Activated naive CD4-positive, alpha-beta T cell treated with anti-CD3 and anti-CD28 coated beads, Interleukin-2, amount 50 U/mL, for 72 hours (primary cell): ENCODE measurements at regions not wholly inside any gene's neighbourhood (a gene's known extent, or its start where the extent isn't known, plus 50 kb on each side); places are given as distances from the start of the nearest gene placed in this dataset.
A peak's percentile ranks its signal among the peaks of the same experiment; 100 is the strongest.
"Not testable (repeated sequence)": the region's sequence is repeated elsewhere in the genome, so short reads cannot be mapped to it uniquely, and the experiment has no call there.

ENCODE experiments used
- ATAC-seq, 2 donors: fragments of 150-1000 bp; cut with Tn5 transposase; 2 replicates each; pipeline ENCODE4 v1.10.0; 2021; ENCODE audit warnings: mild to moderate bottlenecking in 2 of 2, moderate library complexity in 2 of 2
- DNase-seq, 2 donors: peaks; one replicate each; pipeline ENCODE4 v3.0.0; 2021 to 2022; ENCODE audit warnings: low spot score in 2 of 2
- H3K27ac Mint-ChIP-seq, 2 donors: one replicate each; pipeline ENCODE4 v1.8.0; 2022; ENCODE audit warnings: mild to moderate bottlenecking in 2 of 2, mixed read lengths in 2 of 2
- H3K36me3 Mint-ChIP-seq, 2 donors: one replicate each; pipeline ENCODE4 v1.8.0; 2022; ENCODE audit warnings: mixed read lengths in 2 of 2
- H3K9me3 Mint-ChIP-seq, 2 donors: one replicate each; pipeline ENCODE4 v1.8.0; 2022; ENCODE audit warnings: mixed read lengths in 2 of 2

GRCh38 chr11:126133901-126134300 lies 71.2 kb upstream of the CDON start:
- DNase-seq: no peak
- Mint-ChIP-seq H3K27ac (no peak overlapping the region), H3K36me3 (no peaks in the 10 kb centered on the region), H3K9me3 (no peaks in the 10 kb centered on the region)
- ATAC-seq: no peak

- peak overlapping the region in 1 of 2 donors; percentile 2 for H3K27ac Mint-ChIP-seq
- no peak for DNase-seq
- no peaks in the 10 kb centered on the region for H3K36me3 Mint-ChIP-seq
- H3K9me3 Mint-ChIP-seq: no peaks in the 10 kb centered on the region
- ATAC-seq: no peak
Measured at GRCh38 chr11:126132319-126132718, 69.7 kb upstream of the CDON start.

- DNase-seq, H3K36me3 Mint-ChIP-seq, ATAC-seq, H3K27ac Mint-ChIP-seq, H3K9me3 Mint-ChIP-seq: not testable (repeated sequence)
Measured at GRCh38 chr11:126130781-126131180, 68.1 kb upstream of the CDON start.

DNA sequence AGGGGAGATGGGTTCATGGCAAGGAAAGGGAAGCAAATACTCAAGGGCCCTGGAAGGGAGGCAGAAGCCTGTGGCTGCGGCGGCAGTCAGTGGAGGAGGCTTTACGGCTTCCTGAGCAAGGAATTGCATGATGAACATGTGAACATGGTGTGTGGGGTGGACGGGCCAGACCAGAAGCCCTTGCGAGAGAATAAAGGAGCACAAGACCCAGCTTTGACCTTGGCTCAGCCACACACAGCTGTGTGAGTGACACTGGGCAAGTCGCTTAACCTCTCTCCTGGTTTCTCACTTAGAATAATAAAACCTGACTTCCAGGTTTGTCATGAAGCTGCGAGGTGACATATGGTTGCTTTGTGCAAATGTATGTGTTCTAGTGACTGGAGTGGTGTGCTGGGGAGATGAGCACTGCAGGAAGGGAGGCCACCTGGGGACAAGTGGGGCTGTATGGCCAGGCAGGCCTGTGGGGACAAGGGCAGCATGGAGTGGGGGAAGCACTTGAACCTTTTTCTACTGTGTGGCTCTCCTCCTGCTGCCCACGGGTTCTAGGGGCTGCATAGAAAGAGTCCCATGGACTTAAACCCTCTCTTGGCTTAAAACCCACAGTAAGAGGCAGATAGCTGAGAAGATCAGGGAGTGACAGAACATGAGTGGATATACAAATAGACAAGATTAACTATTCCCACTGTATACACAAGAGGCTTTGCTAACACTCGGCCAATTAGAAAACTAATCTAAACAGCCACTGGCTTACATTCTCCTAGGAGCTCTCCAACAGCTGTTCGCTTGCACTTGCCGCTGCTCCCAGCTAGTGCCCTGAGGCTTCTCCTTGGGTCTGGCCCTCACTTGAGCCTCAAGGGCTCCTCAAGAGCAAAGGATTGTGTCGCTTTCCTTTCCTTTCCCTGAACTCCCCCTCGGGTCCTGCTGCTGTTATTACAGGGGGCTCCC lies 67.3 kb upstream of the CDON start:
- DNase-seq: no peak
- H3K36me3 Mint-ChIP-seq: no peaks in the 10 kb centered on the region
- no peak overlapping the region for H3K27ac Mint-ChIP-seq
- no peak for ATAC-seq
- no peaks in the 10 kb centered on the region for H3K9me3 Mint-ChIP-seq

DNA sequence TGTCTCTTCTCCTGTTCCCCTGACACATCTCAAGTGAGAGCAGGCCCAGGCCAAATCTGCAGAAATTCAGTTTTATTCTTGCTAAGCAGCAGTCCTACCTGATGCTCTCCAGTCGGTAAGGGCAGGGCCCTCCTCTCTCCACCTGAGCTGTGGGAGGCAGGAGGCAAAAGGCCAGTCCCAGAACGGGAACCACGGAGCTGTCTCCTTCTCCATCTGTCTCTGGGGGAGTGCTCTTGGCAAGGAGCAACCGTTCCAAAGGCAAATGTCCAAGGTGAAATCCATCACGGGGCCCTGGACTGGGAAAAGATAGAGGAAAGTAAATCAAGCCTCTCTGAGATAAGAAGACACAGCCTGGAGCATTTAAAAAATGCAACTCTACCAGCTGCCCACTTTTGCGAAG lies 65.2 kb upstream of the CDON start:
- no peaks in the 10 kb centered on the region for H3K36me3 Mint-ChIP-seq
- ATAC-seq (no peak), DNase-seq (no peak)
- H3K27ac Mint-ChIP-seq: no peak overlapping the region
- no peaks in the 10 kb centered on the region for H3K9me3 Mint-ChIP-seq

GRCh38 chr11:126127284-126127845 lies 64.7 kb upstream of the CDON start:
- Mint-ChIP-seq H3K36me3 (no peaks in the 10 kb centered on the region), H3K27ac (no peak overlapping the region), H3K9me3 (no peaks in the 10 kb centered on the region)
- no peak for DNase-seq
- ATAC-seq: no peak

DNA sequence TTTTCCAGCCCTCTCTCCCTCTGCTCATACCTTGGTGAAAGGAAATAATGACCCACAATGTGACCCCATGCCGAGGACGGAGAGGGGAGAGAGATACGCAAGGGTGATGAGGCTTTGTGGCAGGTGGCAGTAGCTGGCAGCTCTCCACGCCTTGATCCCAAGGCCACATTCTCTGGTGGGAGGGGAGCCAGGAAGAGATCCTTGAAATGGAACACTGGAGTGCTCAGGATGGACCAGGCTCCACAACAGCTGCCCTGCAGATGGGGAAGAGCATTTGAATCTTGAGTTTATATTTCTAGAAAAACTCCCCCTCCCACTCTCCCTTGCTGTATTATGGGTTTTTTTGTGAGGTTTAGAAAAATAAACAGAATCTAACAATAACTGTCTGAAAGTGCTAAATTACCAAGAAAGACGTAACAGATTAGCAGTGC lies 61.6 kb upstream of the CDON start:
- H3K27ac Mint-ChIP-seq: no peak overlapping the region
- DNase-seq: no peak
- H3K36me3 Mint-ChIP-seq: no peaks in the 10 kb centered on the region
- ATAC-seq: no peak
- no peaks in the 10 kb centered on the region for H3K9me3 Mint-ChIP-seq

- H3K27ac Mint-ChIP-seq: peak overlapping the region in 1 of 2 donors; percentile 0
- no peak for ATAC-seq
- no peaks in the 10 kb centered on the region for H3K9me3 Mint-ChIP-seq
- DNase-seq: no peak
- no peaks in the 10 kb centered on the region for H3K36me3 Mint-ChIP-seq
Measured at GRCh38 chr11:126123686-126124085, 61.0 kb upstream of the CDON start.

- no peaks in the 10 kb centered on the region for H3K9me3 Mint-ChIP-seq
- ATAC-seq: no peak
- H3K36me3 Mint-ChIP-seq: no peaks in the 10 kb centered on the region
- no peak for DNase-seq
- H3K27ac Mint-ChIP-seq: peak overlapping the region in 1 of 2 donors; percentile 0
Measured at GRCh38 chr11:126122863-126123262, 60.2 kb upstream of the CDON start.

- H3K27ac Mint-ChIP-seq: no peak overlapping the region
- no peak for ATAC-seq
Measured at GRCh38 chr11:126121296-126121695, 58.6 kb upstream of the CDON start.

DNA sequence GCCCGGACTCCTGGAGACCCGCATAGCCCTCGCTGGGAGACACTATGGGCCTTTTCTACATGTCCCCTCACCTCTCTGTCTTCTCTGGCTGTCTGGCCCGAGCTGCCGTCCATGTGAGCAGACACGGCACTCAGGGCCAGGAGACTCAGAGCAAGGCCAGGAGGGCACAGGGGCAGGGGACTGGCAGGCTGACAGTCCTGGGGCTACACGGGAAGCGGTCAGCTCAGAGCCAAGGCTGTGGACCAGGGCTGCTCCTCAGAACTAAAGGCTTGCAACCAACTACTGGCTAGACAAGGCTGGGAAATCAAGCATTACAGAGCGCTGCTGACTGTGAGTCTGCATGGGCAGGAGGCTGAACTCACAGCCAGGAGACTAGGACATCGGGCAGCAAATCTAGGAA lies 56.1 kb upstream of the CDON start:
- Mint-ChIP-seq H3K36me3 (no peaks in the 10 kb centered on the region), H3K9me3 (no peaks in the 10 kb centered on the region), H3K27ac (no peak overlapping the region)
- DNase-seq (no peak), ATAC-seq (no peak)

More at GRCh38 chr11:126121296-126121695, 58.6 kb upstream of the CDON start:
- Mint-ChIP-seq H3K36me3 (no peaks in the 10 kb centered on the region), H3K9me3 (no peaks in the 10 kb centered on the region)
- DNase-seq: no peak

- ATAC-seq: no peak
- no peak for DNase-seq
- Mint-ChIP-seq H3K36me3 (no peaks in the 10 kb centered on the region), H3K27ac (peak overlapping the region; percentile 3 to 65), H3K9me3 (no peaks in the 10 kb centered on the region)
Measured at GRCh38 chr11:126115816-126116331, 53.2 kb upstream of the CDON start.

DNA sequence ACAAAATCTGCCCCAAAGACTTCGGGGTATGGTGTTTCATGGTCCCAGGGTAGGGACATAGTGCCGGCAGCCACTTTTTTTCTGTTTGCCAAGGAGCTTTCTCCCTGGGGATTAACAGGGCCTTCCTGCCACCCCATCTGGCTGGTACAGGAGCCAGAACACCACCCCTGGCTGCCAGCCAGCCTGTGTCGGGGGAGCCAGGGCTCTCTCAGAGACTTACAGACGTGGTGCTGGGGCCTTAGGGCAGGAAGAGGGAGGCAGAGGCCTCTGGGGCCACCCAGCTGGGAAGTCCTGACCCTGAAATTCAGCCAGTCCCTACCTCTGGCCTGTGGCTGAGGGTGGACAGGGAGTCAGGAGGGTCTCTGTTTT lies 52.4 kb upstream of the CDON start:
- H3K9me3 Mint-ChIP-seq: no peaks in the 10 kb centered on the region
- no peak overlapping the region for H3K27ac Mint-ChIP-seq
- no peak for ATAC-seq
- H3K36me3 Mint-ChIP-seq: no peaks in the 10 kb centered on the region
- DNase-seq: no peak

- no peak overlapping the region for H3K27ac Mint-ChIP-seq
Measured at GRCh38 chr11:126114486-126115126, 51.9 kb upstream of the CDON start.

DNA sequence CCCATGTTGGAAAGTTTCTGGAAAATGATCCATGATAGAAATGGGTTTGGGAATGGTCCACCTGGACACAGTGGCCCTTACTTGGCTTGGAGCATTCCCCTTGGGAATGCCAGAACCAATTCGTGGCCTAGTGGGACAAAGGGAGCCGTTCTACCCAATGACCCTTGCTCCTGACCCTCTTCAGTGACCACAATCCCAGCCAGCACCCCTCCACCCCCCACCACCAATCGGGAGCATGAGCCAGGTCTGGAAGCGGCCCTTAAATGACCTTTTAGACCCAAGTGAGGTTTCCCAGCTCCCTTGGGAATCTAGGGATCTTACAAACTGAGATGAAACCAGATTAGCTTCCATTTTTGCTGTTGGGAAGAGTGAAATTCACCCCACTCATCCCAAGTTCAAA lies 51.3 kb upstream of the CDON start:
- no peaks in the 10 kb centered on the region for H3K36me3 Mint-ChIP-seq
- H3K27ac Mint-ChIP-seq: no peak overlapping the region
- no peaks in the 10 kb centered on the region for H3K9me3 Mint-ChIP-seq
- DNase-seq (no peak), ATAC-seq (no peak)

More at GRCh38 chr11:126114486-126115126, 51.9 kb upstream of the CDON start:
- Mint-ChIP-seq H3K9me3 (no peaks in the 10 kb centered on the region), H3K36me3 (no peaks in the 10 kb centered on the region)
- ATAC-seq (no peak), DNase-seq (no peak)

DNA sequence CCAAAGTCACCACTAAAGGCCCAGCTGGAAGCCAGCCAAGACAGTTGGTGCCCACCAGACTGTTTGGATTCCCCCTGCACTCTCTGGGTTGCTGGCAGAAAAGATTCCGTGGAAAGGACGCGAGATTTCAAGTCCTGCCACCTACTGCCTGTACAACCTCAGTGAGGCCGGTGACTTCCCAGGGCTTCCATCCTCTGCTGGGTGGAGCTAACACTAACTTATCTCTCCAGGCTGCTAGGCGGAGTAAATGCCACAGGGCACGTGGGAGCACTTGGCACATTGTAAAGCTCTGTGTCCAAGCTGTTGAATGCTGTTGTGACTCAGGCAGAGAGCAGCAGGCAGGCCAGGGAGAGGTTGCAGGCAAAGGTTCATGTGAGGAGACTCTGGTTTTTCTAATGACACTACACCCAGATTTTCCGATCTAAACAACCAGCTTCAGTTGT lies 50.9 kb upstream of the CDON start:
- ATAC-seq (no peak), DNase-seq (no peak)
- Mint-ChIP-seq H3K9me3 (no peaks in the 10 kb centered on the region), H3K36me3 (no peaks in the 10 kb centered on the region), H3K27ac (no peak overlapping the region)

GRCh38 chr11:126113012-126113411 lies 50.3 kb upstream of the CDON start:
- no peak overlapping the region for H3K27ac Mint-ChIP-seq
- no peaks in the 10 kb centered on the region for H3K9me3 Mint-ChIP-seq
- no peak for DNase-seq
- no peaks in the 10 kb centered on the region for H3K36me3 Mint-ChIP-seq
- ATAC-seq: no peak
